Keratinocyte (primary cell): ENCODE measurements at regions not wholly inside any gene's neighbourhood (a gene's known extent, or its start where the extent isn't known, plus 50 kb on each side); places are given as distances from the start of the nearest gene placed in this dataset.

Experiments used
- DNase-seq: peaks from one replicate; pipeline ENCODE4 v3.0.0-alpha.2; 2011; ENCODE audit warnings: low read depth, missing footprints, low spot score
- FAIRE-seq: peaks from 2 replicates; lab custom pipeline; 2011; peaks lifted over from hg19 to GRCh38; lab: Jason Lieb, UNC
- H2AFZ ChIP-seq: 2 replicates; pipeline ENCODE4 v1.6.0; 2012; ENCODE audit warnings: low read length, control low read depth, inconsistent platforms; ENCODE audit not compliant: control insufficient read depth
- H3K27ac ChIP-seq: 2 replicates; pipeline ENCODE4 v1.5.1; 2011; ENCODE audit warnings: low read length; ENCODE audit not compliant: control insufficient read depth, insufficient read depth
- H3K27me3 ChIP-seq: 3 replicates; pipeline ENCODE4 v1.6.0; 2011; ENCODE audit warnings: low read length; ENCODE audit not compliant: control insufficient read depth, insufficient read depth; ENCODE audit errors: extremely low read depth
- H3K36me3 ChIP-seq, 2 experiments: 2 replicates in 1 of 2; 3 replicates in 1 of 2; pipeline ENCODE4 v1.5.1; 2011; ENCODE audit warnings: low read length in 2 of 2, mild to moderate bottlenecking in 1 of 2; ENCODE audit not compliant: control insufficient read depth in 2 of 2, insufficient read depth in 2 of 2; ENCODE audit errors: extremely low read depth in 1 of 2
- H3K4me1 ChIP-seq: 3 replicates; pipeline ENCODE4 v1.5.1; 2011; ENCODE audit warnings: low read length; ENCODE audit not compliant: control insufficient read depth, insufficient read depth; ENCODE audit errors: extremely low read depth
- H3K4me2 ChIP-seq: 3 replicates; pipeline ENCODE4 v1.6.0; 2011; ENCODE audit warnings: low read depth, low read length; ENCODE audit not compliant: control insufficient read depth, insufficient read depth; ENCODE audit errors: extremely low read depth
- H3K4me3 ChIP-seq, 3 experiments: fragments of 200-600 bp in 1 of 3; sonication (generic) in 1 of 3; 2 replicates in 2 of 3; 3 replicates in 1 of 3; pipeline ENCODE4 v1.5.1; 2011 to 2016; ENCODE audit warnings: low read length in 3 of 3, mild to moderate bottlenecking in 3 of 3, control low read depth in 2 of 3, inconsistent platforms in 1 of 3, low read depth in 1 of 3, mixed read lengths in 1 of 3, mixed run types in 1 of 3, moderate library complexity in 1 of 3; ENCODE audit not compliant: control insufficient read depth in 2 of 3, insufficient read depth in 2 of 3; ENCODE audit errors: extremely low read depth in 1 of 3
- H3K79me2 ChIP-seq: 2 replicates; pipeline ENCODE4 v1.6.0; 2012; ENCODE audit warnings: low read length; ENCODE audit not compliant: control insufficient read depth, insufficient read depth
- H3K9ac ChIP-seq: 3 replicates; pipeline ENCODE4 v1.6.0; 2011; ENCODE audit warnings: low read length; ENCODE audit not compliant: control insufficient read depth, insufficient read depth; ENCODE audit errors: extremely low read depth
- H3K9me1 ChIP-seq: 3 replicates; pipeline ENCODE4 v1.6.0; 2011; ENCODE audit warnings: low read length; ENCODE audit not compliant: control insufficient read depth, insufficient read depth; ENCODE audit errors: extremely low read depth
- H3K9me3 ChIP-seq: 2 replicates; pipeline ENCODE4 v1.5.1; 2012; ENCODE audit warnings: low read depth, low read length; ENCODE audit not compliant: control insufficient read depth
- H4K20me1 ChIP-seq: 3 replicates; pipeline ENCODE4 v1.6.0; 2011; ENCODE audit warnings: low read length; ENCODE audit not compliant: control insufficient read depth, insufficient read depth; ENCODE audit errors: extremely low read depth
- CTCF ChIP-seq, 3 experiments: IDR thresholded peaks in 1 of 3; conservative IDR thresholded peaks in 1 of 3; optimal IDR thresholded peaks in 1 of 3; 2 replicates in 2 of 3; 3 replicates in 1 of 3; pipeline versions ENCODE3 to v1.5.1; 2011; ENCODE audit warnings: low read length in 3 of 3, mild to moderate bottlenecking in 3 of 3, moderate library complexity in 2 of 3, control low read depth in 1 of 3, inconsistent platforms in 1 of 3; ENCODE audit not compliant: insufficient read depth in 2 of 3; ENCODE audit errors: extremely low read depth in 1 of 3
- EZH2 ChIP-seq: IDR thresholded peaks from one replicate; pipeline ENCODE4 v1.6.1; 2012; ENCODE audit warnings: inconsistent platforms, mild to moderate bottlenecking, low read length, moderate library complexity
- dilution Hi-C: fragments of 300-500 bp; cut with MboI; formaldehyde crosslinking; loops from one replicate; pipeline ENCODE4 v1.7.0; 2020; ENCODE audit warnings: low sequenced_read_pairs; ENCODE audit not compliant: extremely low pct_ligation_motif_present

GRCh38 chr11:116553482-116553881, 219.3 kb downstream of the BUD13 start:
- Histone ChIP-seq H3K9me3 (no peaks in the 10 kb centered on the region), H2AFZ (no peak overlapping the region), H3K9me1 (no peaks in the 10 kb centered on the region), H4K20me1 (no peaks in the 10 kb centered on the region), H3K27ac (no peak overlapping the region), H3K9ac (no peak overlapping the region), H3K79me2 (no peaks in the 10 kb centered on the region), H3K36me3 (no peaks in the 10 kb centered on the region), H3K27me3 (no peaks in the 10 kb centered on the region), H3K4me3 (no peak overlapping the region), H3K4me1 (no peaks in the 10 kb centered on the region), H3K4me2 (no peak overlapping the region)
- dilution Hi-C loops, result no loop called here
- FAIRE-seq (no peak), DNase-seq (no peak)
- TF ChIP-seq CTCF (optimal IDR thresholded peaks at IDR 0.05 in 1 of 3, IDR thresholded peaks at IDR 0.05 in 1 of 3, conservative IDR thresholded peaks at IDR 0.05 in 1 of 3; ENCODE audit: extremely low read depth in 1 of 3, insufficient read depth in 2 of 3, low read length in 3 of 3) (no peak), EZH2 (no peak)

- no peak overlapping the region for H3K27ac ChIP-seq
- dilution Hi-C loops, result no loop called here
- no peak for FAIRE-seq
Observed at GRCh38 chr11:116551576-116551975, 221.2 kb downstream of the BUD13 start.

More at GRCh38 chr11:116551576-116551975, 221.2 kb downstream of the BUD13 start:
- Histone ChIP-seq H3K4me2 (no peak overlapping the region), H3K27me3 (no peaks in the 10 kb centered on the region), H4K20me1 (no peaks in the 10 kb centered on the region), H3K4me1 (no peaks in the 10 kb centered on the region), H3K9me1 (no peaks in the 10 kb centered on the region), H3K36me3 (no peaks in the 10 kb centered on the region), H3K9ac (no peak overlapping the region), H3K9me3 (no peaks in the 10 kb centered on the region), H3K4me3 (no peak overlapping the region), H3K79me2 (no peaks in the 10 kb centered on the region), H2AFZ (no peak overlapping the region)
- DNase-seq, result no peak
- TF ChIP-seq EZH2 (no peak), CTCF (optimal IDR thresholded peaks at IDR 0.05 in 1 of 3, IDR thresholded peaks at IDR 0.05 in 1 of 3, conservative IDR thresholded peaks at IDR 0.05 in 1 of 3; ENCODE audit: extremely low read depth in 1 of 3, insufficient read depth in 2 of 3, low read length in 3 of 3) (no peak)
